ENCODE measurements at regions not wholly inside any gene's neighbourhood (a gene's known extent, or its start where the extent isn't known, plus 50 kb on each side); places are given as distances from the start of the nearest gene placed in this dataset.
"Not testable (repeated sequence)": the region's sequence is repeated elsewhere in the genome, so short reads cannot be mapped to it uniquely, and the experiment has no call there.

GRCh38 chr7:54260941-54261371, 281.2 kb upstream of the VSTM2A start:
- no peak for DNase-seq

DNA sequence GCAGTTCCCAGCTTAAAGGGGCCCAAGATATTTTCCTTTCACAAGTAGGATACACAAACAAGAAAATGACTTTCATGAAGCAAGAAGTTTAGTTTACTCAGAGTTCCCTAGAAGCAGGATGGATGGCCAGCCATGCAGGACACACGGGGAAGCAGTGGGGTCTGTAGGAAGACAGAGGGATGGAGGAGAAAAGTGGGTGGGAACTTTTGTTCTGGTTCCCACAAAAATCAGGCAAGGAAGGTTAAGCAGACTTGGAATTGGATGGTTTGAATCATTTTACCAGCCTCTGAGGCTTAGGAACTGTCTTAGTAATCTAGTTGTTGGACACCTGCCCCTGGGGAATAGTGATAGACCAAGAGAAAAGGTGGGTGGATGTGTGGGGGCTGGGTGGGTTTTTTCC, 263.3 kb upstream of the VSTM2A start:
- no peak for DNase-seq

- DNase-seq, result no peak
Measured at GRCh38 chr7:54292171-54292925, 249.8 kb upstream of the VSTM2A start.

GRCh38 chr7:54299426-54299825, 242.7 kb upstream of the VSTM2A start:
- DNase-seq, result no peak

GRCh38 chr7:54315955-54316354, 226.2 kb upstream of the VSTM2A start:
- DNase-seq, result not testable (repeated sequence)

GRCh38 chr7:54326592-54327167, 215.5 kb upstream of the VSTM2A start:
- no peak for DNase-seq

DNA sequence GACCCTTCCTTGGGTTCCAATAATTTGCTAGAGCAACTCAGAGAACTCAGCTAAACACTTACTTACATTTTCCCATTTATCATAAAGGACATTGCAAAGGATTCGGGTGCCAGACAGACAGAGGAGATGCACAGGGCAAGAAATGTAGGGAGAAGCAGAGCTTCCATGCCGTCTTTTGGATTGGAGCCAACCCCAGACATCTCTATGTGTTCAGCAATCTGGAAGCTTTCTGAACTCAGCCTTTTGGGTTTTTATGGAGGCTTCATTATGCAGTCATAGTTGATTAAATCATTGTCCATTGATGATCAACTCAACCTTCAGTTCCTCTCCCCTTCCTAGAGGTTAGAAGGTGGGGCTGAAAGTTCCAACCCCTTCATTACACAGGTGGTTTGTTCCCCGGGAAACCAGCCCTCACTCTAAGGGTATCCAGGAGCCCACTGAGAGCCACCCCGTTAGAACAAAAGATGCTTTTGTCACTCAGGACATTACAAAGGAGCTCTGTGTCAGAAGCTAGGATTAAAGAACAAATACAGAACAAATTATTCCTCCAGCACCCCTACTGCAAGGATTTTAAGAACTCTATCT, 211.9 kb upstream of the VSTM2A start:
- no peak for DNase-seq

DNA sequence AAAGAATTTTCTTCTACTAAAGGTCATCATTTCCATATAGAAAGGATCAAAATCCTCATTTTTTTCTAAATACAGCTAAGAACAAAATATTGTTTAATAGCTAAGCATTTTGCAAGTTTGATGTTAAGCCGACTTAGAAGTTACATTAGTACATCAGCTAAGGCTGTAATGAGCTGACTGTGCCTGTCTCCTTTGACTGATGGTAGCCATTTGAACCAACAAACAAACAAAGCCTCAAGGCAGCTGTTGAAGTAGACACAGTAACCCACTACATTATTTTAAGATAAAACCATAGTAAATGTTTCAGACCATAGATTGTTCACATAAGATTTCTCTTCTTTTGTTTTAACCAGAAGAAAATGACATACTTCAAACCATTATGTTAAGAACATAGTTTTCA, 210.9 kb upstream of the VSTM2A start:
- DNase-seq, result no peak

GRCh38 chr7:54332301-54332700, 209.9 kb upstream of the VSTM2A start:
- no peak for DNase-seq

GRCh38 chr7:54333952-54334351, 208.2 kb upstream of the VSTM2A start:
- no peak for DNase-seq

DNA sequence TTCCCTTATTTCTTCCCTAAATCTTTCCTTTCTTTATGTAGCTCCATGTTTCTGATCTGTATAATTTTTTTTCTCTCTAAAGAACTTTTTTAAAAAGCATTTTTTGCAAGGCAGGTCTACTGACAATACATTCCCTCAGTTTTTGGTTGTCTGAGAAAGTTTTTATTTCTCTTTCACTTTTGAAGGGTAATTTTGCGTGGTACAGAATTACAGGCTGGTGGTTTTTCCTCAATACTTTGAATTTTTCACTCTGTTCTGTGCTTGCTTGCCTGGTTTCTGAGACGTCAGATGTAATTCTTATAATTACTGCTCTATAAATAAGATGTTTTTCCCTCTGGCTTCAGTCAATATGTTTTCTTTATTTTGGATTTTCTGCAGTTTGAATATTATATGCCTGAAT, 205.4 kb upstream of the VSTM2A start:
- no peak for DNase-seq

DNA sequence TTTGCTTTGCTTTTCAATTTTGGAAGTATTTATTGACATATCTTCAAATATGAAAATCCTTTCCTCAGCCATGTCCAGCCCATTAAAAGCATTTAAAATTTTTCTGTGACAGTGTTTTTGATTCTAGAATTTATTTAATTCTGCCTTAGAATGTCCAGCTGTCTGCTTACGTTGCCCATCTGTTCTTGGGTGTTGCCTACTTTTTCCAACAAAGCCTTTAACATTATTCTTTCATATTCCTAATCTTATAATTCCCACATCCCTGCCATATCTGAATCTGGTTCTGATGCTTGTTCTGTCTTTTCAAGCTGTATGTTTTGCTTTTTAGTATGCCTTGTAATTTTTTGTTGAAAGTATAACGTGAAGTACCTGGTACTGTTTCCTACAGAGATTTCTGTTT, 204.7 kb upstream of the VSTM2A start:
- DNase-seq, result no peak

DNA sequence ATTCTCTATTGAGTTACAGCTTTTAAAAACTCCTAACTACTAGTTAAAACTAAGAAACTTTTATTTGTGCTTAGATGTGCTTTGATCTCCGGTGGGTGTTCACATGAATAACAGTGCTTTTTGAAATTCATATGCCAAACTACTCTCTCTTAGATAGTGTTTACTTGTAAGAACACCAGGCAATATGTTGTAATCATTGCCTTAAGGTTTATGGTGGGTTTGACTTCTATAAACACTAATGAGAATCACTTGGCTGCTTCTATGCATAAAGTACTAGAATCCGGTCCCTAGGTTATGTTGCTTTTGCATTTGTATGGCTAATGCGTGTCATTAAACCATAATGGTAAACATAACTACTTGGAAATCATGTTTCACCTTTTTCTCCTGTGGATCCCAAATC, 203.9 kb upstream of the VSTM2A start:
- no peak for DNase-seq

GRCh38 chr7:54339073-54339472, 203.1 kb upstream of the VSTM2A start:
- no peak for DNase-seq

DNA sequence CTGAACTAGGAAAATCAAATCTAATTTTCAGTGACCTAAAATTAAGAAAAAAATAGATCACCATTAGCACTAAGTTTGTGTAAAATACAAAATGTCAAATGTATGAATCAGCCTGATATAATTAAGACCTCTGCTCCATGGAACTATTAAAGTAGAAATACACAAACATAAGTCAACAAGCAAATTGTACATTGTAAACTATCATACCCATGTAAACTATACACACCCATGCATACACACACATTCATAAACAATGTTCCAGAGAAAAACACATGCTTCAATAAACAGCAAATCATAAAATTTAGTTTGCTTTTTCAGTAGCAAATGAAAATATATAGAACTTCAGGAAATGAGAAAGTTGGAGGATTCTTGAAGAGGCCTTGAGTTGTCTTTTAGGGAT, 199.7 kb upstream of the VSTM2A start:
- DNase-seq, result no peak

DNA sequence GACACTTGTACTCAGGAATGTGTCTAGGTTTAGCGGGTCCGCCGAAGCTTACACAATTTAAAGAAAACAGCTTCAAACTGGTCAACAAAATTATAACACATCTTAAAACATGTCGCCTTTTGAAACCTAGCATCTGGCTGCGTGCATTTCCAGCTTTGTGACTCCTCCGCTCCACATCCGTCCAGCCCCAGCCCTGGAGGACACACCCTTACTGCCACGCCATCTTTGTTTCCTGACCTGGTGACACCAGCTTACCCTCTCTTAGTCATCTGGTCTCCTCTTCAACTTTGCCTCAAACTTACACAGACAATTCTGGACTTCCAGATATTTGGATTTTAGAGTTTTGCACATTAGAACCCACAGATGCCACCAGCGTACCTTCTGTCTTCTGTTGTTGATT, 198.7 kb upstream of the VSTM2A start:
- no peak for DNase-seq

DNA sequence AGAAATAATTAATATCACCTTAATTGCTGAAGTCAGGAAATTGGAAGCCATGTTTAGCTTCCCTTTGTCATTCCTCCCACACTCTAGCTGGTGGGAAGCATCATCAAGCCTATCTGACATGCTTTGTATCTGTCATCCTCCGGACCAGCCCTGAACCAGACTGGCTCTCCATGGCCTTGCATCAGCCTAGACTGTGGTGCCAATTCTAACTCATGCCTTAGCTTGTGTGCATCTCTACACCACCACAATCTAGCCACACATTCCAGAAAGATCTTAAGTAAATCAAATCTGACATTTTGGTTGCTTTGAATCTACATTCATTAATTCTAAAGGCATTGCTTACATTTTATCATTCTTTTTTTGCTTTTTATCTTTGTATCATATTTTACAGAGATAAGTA, 196.4 kb upstream of the VSTM2A start:
- no peak for DNase-seq

- DNase-seq, result no peak
Measured at GRCh38 chr7:54349229-54349628, 192.9 kb upstream of the VSTM2A start.

DNA sequence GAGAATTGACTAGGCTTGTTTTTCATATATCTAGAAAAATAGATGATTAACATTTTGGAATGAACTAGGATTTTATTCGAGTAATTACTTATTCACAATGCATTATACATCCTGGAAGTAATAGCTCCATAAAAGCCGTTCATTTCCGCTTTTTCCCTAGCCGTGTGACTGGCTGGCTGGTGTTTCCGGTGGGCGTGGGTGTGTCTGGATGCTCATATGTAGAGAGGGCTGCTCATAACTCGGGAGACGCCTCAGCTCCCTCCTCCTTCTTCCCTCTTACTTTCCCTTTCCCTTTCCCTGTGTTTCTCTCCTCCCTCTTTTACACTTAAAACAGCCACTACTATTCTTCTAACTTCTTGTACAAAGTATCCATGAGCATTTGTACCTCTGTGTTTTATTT, 187.7 kb upstream of the VSTM2A start:
- no peak for DNase-seq

- no peak for DNase-seq
Measured at GRCh38 chr7:54355842-54356241, 186.3 kb upstream of the VSTM2A start.

GRCh38 chr7:54360075-54360840, 181.9 kb upstream of the VSTM2A start:
- DNase-seq, result no peak

GRCh38 chr7:54390565-54390964, 151.6 kb upstream of the VSTM2A start:
- no peak for DNase-seq

DNA sequence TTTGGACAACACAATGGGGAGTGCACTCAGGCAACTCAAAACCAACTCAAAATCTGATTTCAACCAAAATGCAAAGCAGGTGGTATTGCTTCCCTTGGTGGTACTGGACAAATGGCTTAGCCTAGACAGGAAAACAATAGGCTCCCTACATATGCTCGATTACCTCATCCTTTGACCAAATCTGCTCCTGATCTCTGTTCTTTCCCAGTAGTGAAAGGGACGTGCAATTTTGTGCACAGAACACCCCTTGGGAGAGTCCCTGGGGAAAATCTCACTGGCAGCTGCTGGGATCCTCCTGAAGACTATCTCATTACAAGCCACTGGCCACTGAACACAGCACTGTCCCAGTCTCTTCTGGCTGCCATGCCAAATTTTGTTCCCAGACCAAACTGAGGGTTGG, 149.2 kb upstream of the VSTM2A start:
- DNase-seq, result no peak
